SU-DHL-6 (cell line): ENCODE measurements at regions not wholly inside any gene's neighbourhood (a gene's known extent, or its start where the extent isn't known, plus 50 kb on each side); places are given as distances from the start of the nearest gene placed in this dataset.

ENCODE experiments used
- H2AFZ ChIP-seq: fragments of 200-600 bp; sonication (generic); 2 replicates; pipeline ENCODE4 v1.6.1; 2014; ENCODE audit warnings: low read depth, mild to moderate bottlenecking, moderate library complexity, mixed read lengths, antibody characterized with exemption, low read length; ENCODE audit not compliant: severe bottlenecking
- H3F3A ChIP-seq: fragments of 200-600 bp; shearing (Covaris generic); 2 replicates; pipeline ENCODE4 v1.6.0; 2016; ENCODE audit warnings: antibody characterized with exemption, mild to moderate bottlenecking; ENCODE audit not compliant: insufficient read depth
- H3K27ac ChIP-seq: fragments of 200-600 bp; sonication (generic); 2 replicates; pipeline ENCODE4 v1.5.1; 2016; ENCODE audit warnings: low read depth, mild to moderate bottlenecking, low read length, moderate library complexity, mixed read lengths
- H3K27me3 ChIP-seq: fragments of 200-600 bp; sonication (generic), shearing (Covaris generic); 2 replicates; pipeline ENCODE4 v1.6.0; 2014; ENCODE audit warnings: mild to moderate bottlenecking, low read length
- H3K36me3 ChIP-seq: fragments of 200-600 bp; sonication (generic); 2 replicates; pipeline ENCODE4 v1.6.1; 2014; ENCODE audit warnings: mild to moderate bottlenecking, low read length, mixed read lengths
- H3K4me2 ChIP-seq: fragments of 300-600, 200-600 bp; shearing (Covaris generic), sonication (generic); 2 replicates; pipeline ENCODE4 v1.6.0; 2014; ENCODE audit warnings: low read length, low read depth, mild to moderate bottlenecking; ENCODE audit not compliant: poor library complexity, severe bottlenecking
- H3K4me3 ChIP-seq: fragments of 200-600 bp; sonication (generic); 2 replicates; pipeline ENCODE4 v1.5.1; 2014; ENCODE audit warnings: antibody characterized with exemption, low read length, mild to moderate bottlenecking, mixed read lengths; ENCODE audit not compliant: insufficient read depth, poor library complexity, severe bottlenecking
- H3K79me2 ChIP-seq: fragments of 200-600 bp; sonication (generic); 2 replicates; pipeline ENCODE4 v1.6.1; 2014; ENCODE audit warnings: mild to moderate bottlenecking, low read length, moderate library complexity; ENCODE audit not compliant: insufficient read depth
- H3K9ac ChIP-seq: fragments of 200-600 bp; sonication (generic); 2 replicates; pipeline ENCODE4 v1.7.0; 2014; ENCODE audit warnings: mild to moderate bottlenecking, low read length
- H3K9me2 ChIP-seq: fragments of 200-600 bp; sonication (generic); replicated peaks from 2 replicates; pipeline ENCODE4 v1.6.1; 2014; ENCODE audit warnings: low read length; ENCODE audit not compliant: insufficient read depth
- H3K9me3 ChIP-seq: fragments of 200-600 bp; sonication (generic); 2 replicates; pipeline ENCODE4 v1.6.1; 2014; ENCODE audit warnings: low read length, mixed read lengths; ENCODE audit not compliant: insufficient read depth
- H4K20me1 ChIP-seq: fragments of 200-600 bp; sonication (generic); 2 replicates; pipeline ENCODE4 v1.6.1; 2014; ENCODE audit warnings: low read depth, mild to moderate bottlenecking, antibody characterized with exemption, low read length, moderate library complexity, mixed read lengths
- EZH2phosphoT487 ChIP-seq: fragments of 200-600 bp; sonication (generic), shearing (Covaris generic); conservative IDR thresholded peaks from 2 replicates; pipeline ENCODE4 v1.6.1; 2018; ENCODE audit warnings: mild to moderate bottlenecking, antibody characterized with exemption, low read length, moderate library complexity, mixed read lengths
- TF ChIP-seq, protein P1 (sequence below): fragments of 200-600 bp; sonication (generic); IDR thresholded peaks from one replicate; pipeline ENCODE4 v1.5.1; 2017; ENCODE audit warnings: antibody characterized with exemption, mild to moderate bottlenecking, low read length, moderate library complexity; ENCODE audit not compliant: insufficient read depth, poor library complexity, severe bottlenecking

DNA sequence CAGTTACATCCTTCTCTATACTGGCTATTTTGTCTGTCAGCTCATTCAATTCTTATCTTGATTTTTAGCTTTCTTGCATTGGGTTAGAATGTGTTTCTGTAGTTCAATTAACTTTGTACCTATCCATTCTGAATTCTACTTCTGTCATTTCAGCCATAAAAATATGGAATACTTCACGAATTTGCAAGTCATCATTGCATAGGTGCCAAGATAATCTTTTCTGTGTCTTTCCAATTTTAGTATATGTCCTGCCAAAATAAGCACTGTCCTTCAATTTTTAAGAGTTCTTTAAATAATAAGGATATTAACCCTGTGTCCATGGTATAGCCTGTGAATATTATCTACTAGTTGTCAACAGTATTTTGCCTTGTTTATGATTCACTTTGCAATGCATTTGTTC lies 665.7 kb upstream of the MDGA2 start:
- peak overlapping the region; percentile 60 for H2AFZ ChIP-seq
- H3K27ac ChIP-seq, result no peak overlapping the region
- H3K4me2 ChIP-seq, result no peak overlapping the region
- no peaks in the 10 kb centered on the region for H3K79me2 ChIP-seq
- TF ChIP-seq, protein P1, sequence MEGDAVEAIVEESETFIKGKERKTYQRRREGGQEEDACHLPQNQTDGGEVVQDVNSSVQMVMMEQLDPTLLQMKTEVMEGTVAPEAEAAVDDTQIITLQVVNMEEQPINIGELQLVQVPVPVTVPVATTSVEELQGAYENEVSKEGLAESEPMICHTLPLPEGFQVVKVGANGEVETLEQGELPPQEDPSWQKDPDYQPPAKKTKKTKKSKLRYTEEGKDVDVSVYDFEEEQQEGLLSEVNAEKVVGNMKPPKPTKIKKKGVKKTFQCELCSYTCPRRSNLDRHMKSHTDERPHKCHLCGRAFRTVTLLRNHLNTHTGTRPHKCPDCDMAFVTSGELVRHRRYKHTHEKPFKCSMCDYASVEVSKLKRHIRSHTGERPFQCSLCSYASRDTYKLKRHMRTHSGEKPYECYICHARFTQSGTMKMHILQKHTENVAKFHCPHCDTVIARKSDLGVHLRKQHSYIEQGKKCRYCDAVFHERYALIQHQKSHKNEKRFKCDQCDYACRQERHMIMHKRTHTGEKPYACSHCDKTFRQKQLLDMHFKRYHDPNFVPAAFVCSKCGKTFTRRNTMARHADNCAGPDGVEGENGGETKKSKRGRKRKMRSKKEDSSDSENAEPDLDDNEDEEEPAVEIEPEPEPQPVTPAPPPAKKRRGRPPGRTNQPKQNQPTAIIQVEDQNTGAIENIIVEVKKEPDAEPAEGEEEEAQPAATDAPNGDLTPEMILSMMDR, result no peak
- TF ChIP-seq EZH2phosphoT487, result no peak
- H3K27me3 ChIP-seq, result no peaks in the 10 kb centered on the region
- H4K20me1 ChIP-seq, result no peaks in the 10 kb centered on the region
- no peaks in the 10 kb centered on the region for H3K9me3 ChIP-seq
- no peaks in the 10 kb centered on the region for H3K9me2 ChIP-seq
- no peaks in the 10 kb centered on the region for H3F3A ChIP-seq
- H3K4me3 ChIP-seq, result no peak overlapping the region
- H3K36me3 ChIP-seq, result no peaks in the 10 kb centered on the region
- no peak overlapping the region for H3K9ac ChIP-seq

DNA sequence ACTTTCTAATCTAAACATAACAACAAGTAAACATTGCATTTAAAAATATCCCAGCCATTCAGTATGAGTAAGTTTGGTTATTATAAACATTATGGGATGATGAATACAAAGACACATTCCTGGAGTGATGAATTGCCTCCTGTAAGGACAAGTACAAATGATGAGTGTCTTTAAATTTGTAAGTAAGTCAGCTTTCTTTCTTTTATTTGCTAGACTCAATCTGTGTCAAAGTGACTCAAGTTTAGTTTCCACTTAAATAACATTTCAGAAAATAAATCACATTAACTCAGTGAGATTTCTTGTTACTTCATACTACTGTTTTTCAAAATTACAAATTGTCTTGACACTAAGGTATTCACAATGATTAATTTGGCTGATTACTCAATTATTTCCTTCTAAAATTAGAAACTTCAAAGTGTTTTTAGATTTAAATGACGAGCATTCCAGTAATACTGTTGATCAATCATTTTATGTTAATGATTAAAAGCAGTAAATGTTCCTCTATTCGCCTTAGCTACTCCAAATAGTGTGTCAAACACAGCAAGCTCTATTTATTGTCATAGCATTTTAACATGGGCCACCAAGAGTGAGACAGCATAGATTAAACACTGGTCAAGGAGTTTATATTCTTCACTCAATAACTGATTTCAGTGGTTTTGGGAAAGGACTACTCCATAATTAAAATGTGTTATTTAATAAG lies 658.0 kb upstream of the MDGA2 start:
- no peaks in the 10 kb centered on the region for H3K79me2 ChIP-seq

DNA sequence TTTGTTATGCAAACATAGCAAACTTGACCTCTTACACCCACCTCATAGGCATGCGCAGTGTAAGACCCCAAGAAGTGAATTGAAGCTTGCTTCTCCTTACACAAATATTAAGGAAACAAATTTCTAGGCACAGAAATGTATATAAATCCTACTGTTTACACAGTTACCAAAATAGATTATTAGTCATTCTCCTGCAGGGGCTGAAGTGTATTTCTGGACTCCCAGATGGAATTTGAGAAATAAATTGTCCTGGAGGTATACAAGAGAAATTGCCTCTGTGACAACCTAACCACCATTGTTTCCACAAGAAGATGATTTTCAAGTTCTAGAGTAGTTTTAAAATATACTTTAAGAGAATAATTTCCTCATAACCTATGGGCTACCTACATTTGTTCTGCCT lies 656.0 kb upstream of the MDGA2 start:
- Histone ChIP-seq H3K27ac (no peak overlapping the region), H2AFZ (no peak overlapping the region), H3K4me3 (no peak overlapping the region), H3K9ac (no peak overlapping the region), H3K36me3 (no peaks in the 10 kb centered on the region), H3K9me2 (no peaks in the 10 kb centered on the region), H3K27me3 (no peaks in the 10 kb centered on the region), H3K4me2 (no peak overlapping the region), H3F3A (no peaks in the 10 kb centered on the region), H3K9me3 (no peaks in the 10 kb centered on the region), H4K20me1 (no peaks in the 10 kb centered on the region), H3K79me2 (no peaks in the 10 kb centered on the region)
- TF ChIP-seq EZH2phosphoT487, result no peak
- TF ChIP-seq, protein P1, result no peak

More for the DNA sequence above, 658.0 kb upstream of the MDGA2 start:
- Histone ChIP-seq H3K4me2 (no peak overlapping the region), H3K27me3 (no peaks in the 10 kb centered on the region), H4K20me1 (no peaks in the 10 kb centered on the region), H3F3A (no peaks in the 10 kb centered on the region), H3K9me3 (no peaks in the 10 kb centered on the region), H3K9ac (no peak overlapping the region), H2AFZ (no peak overlapping the region), H3K9me2 (no peaks in the 10 kb centered on the region), H3K36me3 (no peaks in the 10 kb centered on the region), H3K4me3 (no peak overlapping the region), H3K27ac (no peak overlapping the region)
- TF ChIP-seq EZH2phosphoT487, result no peak
- TF ChIP-seq, protein P1, result no peak
